IPS DF 6.9 (cell line): ENCODE measurements at regions not wholly inside any gene's neighbourhood (a gene's known extent, or its start where the extent isn't known, plus 50 kb on each side); places are given as distances from the start of the nearest gene placed in this dataset.

Source experiments
- DNase-seq: peaks from one replicate; pipeline ENCODE4 v3.0.0-alpha.2; 2013; ENCODE audit warnings: low read depth, low spot score
- H3K27ac ChIP-seq: one replicate; pipeline ENCODE4 v1.5.1; 2013; ENCODE audit warnings: low read length, control low read depth
- H3K27me3 ChIP-seq: 2 replicates; pipeline ENCODE4 v1.6.1; 2013; ENCODE audit warnings: mild to moderate bottlenecking, low read length; ENCODE audit not compliant: control insufficient read depth, insufficient read depth
- H3K36me3 ChIP-seq: 2 replicates; pipeline ENCODE4 v1.6.1; 2013; ENCODE audit warnings: low read length; ENCODE audit not compliant: control insufficient read depth, insufficient read depth
- H3K4me1 ChIP-seq: 2 replicates; pipeline ENCODE4 v1.6.1; 2013; ENCODE audit warnings: low read length; ENCODE audit not compliant: control insufficient read depth, insufficient read depth
- H3K4me3 ChIP-seq: 2 replicates; pipeline ENCODE4 v1.5.1; 2013; ENCODE audit warnings: mild to moderate bottlenecking, low read length
- H3K9me3 ChIP-seq: 2 replicates; pipeline ENCODE4 v1.6.1; 2013; ENCODE audit warnings: low read length, inconsistent platforms; ENCODE audit not compliant: control insufficient read depth, insufficient read depth
- WGBS: extraction: QIAGEN DNeasy Blood & Tissue Kit; methylation state at CpG from one replicate; pipeline ENCODE4 v1.1.7; 2013; ENCODE audit warnings: mixed read lengths, missing lambda C conversion rate; ENCODE audit not compliant: insufficient read length, insufficient coverage; 5-methylcytosine and 5-hydroxymethylcytosine counted together

GRCh38 chr11:115590254-115590653 lies 86.0 kb upstream of the CADM1 start:
- no peaks in the 10 kb centered on the region for H3K27me3 ChIP-seq
- no peaks in the 10 kb centered on the region for H3K4me1 ChIP-seq
- DNase-seq = no peak
- H3K36me3 ChIP-seq = no peaks in the 10 kb centered on the region
- WGBS = no CpG with 5 or more reads among the region's 7 CpGs
- H3K4me3 ChIP-seq = no peak overlapping the region
- no peak overlapping the region for H3K27ac ChIP-seq
- no peaks in the 10 kb centered on the region for H3K9me3 ChIP-seq

- no peaks in the 10 kb centered on the region for H3K27me3 ChIP-seq
- H3K9me3 ChIP-seq = no peaks in the 10 kb centered on the region
- H3K27ac ChIP-seq = no peak overlapping the region
- no peaks in the 10 kb centered on the region for H3K4me1 ChIP-seq
- DNase-seq = no peak
- no peaks in the 10 kb centered on the region for H3K36me3 ChIP-seq
- H3K4me3 ChIP-seq = no peak overlapping the region
- no CpG with 5 or more reads among the region's 3 CpGs for WGBS
These were observed 83.6 kb upstream of the CADM1 start for GRCh38 chr11:115587718-115588342.

GRCh38 chr11:115585361-115586024 lies 81.3 kb upstream of the CADM1 start:
- H3K4me1 ChIP-seq = no peaks in the 10 kb centered on the region
- WGBS = 100% methylated on average over 2 of the region's 11 CpGs
- no peaks in the 10 kb centered on the region for H3K36me3 ChIP-seq
- DNase-seq = no peak
- no peak overlapping the region for H3K4me3 ChIP-seq
- no peaks in the 10 kb centered on the region for H3K9me3 ChIP-seq
- no peak overlapping the region for H3K27ac ChIP-seq
- H3K27me3 ChIP-seq = no peaks in the 10 kb centered on the region

- Histone ChIP-seq H3K4me3 (no peak overlapping the region), H3K9me3 (no peaks in the 10 kb centered on the region), H3K4me1 (no peaks in the 10 kb centered on the region), H3K27me3 (no peaks in the 10 kb centered on the region), H3K27ac (no peak overlapping the region), H3K36me3 (no peaks in the 10 kb centered on the region)
- DNase-seq = peak; percentile 27
- WGBS = no CpG with 5 or more reads among the region's 20 CpGs
These were observed 77.8 kb upstream of the CADM1 start for GRCh38 chr11:115581871-115582639.

DNA sequence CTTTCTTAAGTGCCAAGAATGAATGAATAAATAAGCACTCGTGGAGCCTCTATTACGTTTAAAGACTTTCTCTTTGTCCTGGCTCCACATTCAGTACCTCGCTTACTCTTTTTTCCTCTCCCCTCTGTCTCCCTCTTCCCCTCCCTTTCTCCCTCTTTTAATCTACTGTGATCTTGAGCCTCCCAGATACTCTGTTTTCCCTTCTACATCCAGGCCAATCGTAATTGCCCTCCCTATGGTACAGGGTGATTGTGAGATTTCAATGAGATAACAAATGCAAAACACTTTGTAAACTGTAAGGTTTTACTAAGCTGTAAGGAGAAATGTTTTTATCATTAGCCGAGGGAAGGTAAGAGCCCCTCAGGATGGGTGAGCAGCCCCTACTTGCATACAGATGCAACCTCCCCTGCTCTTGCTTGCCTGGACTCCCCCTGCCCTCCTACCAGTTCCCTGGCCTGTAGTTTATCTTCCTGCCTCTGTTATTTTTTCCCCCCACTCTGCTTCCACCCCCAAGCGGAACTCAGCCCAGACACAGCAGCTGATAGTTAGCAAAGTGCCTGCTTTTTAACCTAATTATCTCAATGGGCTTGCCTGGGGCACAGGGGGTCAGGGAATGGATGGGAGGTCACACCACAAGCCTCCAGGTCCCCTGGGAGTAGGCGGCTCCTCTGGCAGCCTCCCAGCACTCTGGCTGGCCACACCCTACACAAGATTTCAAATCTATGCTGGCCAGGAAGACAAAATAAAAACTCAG lies 76.9 kb upstream of the CADM1 start:
- no peak overlapping the region for H3K4me3 ChIP-seq
- no CpG with 5 or more reads among the region's 7 CpGs for WGBS
- H3K4me1 ChIP-seq = 0 out of 2 replicates have a peak, but pooled peaks cover 1% of the 10 kb centered on the region
- no peak overlapping the region for H3K27ac ChIP-seq
- H3K36me3 ChIP-seq = no peaks in the 10 kb centered on the region
- DNase-seq = no peak
- no peaks in the 10 kb centered on the region for H3K9me3 ChIP-seq
- no peaks in the 10 kb centered on the region for H3K27me3 ChIP-seq

- H3K27ac ChIP-seq = no peak overlapping the region
- H3K4me1 ChIP-seq = 0 out of 2 replicates have a peak, but pooled peaks cover 1% of the 10 kb centered on the region
- WGBS = no CpG with 5 or more reads among the region's 4 CpGs
- H3K9me3 ChIP-seq = no peaks in the 10 kb centered on the region
- no peaks in the 10 kb centered on the region for H3K27me3 ChIP-seq
- DNase-seq = no peak
- H3K4me3 ChIP-seq = no peak overlapping the region
- no peaks in the 10 kb centered on the region for H3K36me3 ChIP-seq
These were observed 76.2 kb upstream of the CADM1 start for GRCh38 chr11:115580416-115580815.

GRCh38 chr11:115579181-115579825 lies 75.1 kb upstream of the CADM1 start:
- no peak for DNase-seq
- WGBS = no CpG with 5 or more reads among the region's 5 CpGs
- H3K4me3 ChIP-seq = no peak overlapping the region
- no peaks in the 10 kb centered on the region for H3K27me3 ChIP-seq
- no peaks in the 10 kb centered on the region for H3K36me3 ChIP-seq
- H3K9me3 ChIP-seq = no peaks in the 10 kb centered on the region
- 0 out of 2 replicates have a peak, but pooled peaks cover 1% of the 10 kb centered on the region for H3K4me1 ChIP-seq
- no peak overlapping the region for H3K27ac ChIP-seq

- H3K9me3 ChIP-seq = no peaks in the 10 kb centered on the region
- DNase-seq = no peak
- H3K4me1 ChIP-seq = 0 out of 2 replicates have a peak, but pooled peaks cover 1% of the 10 kb centered on the region
- no peaks in the 10 kb centered on the region for H3K36me3 ChIP-seq
- no peak overlapping the region for H3K4me3 ChIP-seq
- H3K27ac ChIP-seq = no peak overlapping the region
- no peaks in the 10 kb centered on the region for H3K27me3 ChIP-seq
These were observed 74.1 kb upstream of the CADM1 start for GRCh38 chr11:115578275-115578674.

- H3K4me1 ChIP-seq = 0 out of 2 replicates have a peak, but pooled peaks cover 1% of the 10 kb centered on the region
- WGBS = no CpG with 5 or more reads among the region's 3 CpGs
These were observed 73.5 kb upstream of the CADM1 start for GRCh38 chr11:115577701-115578100.

More at GRCh38 chr11:115577701-115578100, 73.5 kb upstream of the CADM1 start:
- Histone ChIP-seq H3K27me3 (no peaks in the 10 kb centered on the region), H3K27ac (no peak overlapping the region), H3K4me3 (no peak overlapping the region), H3K36me3 (no peaks in the 10 kb centered on the region), H3K9me3 (no peaks in the 10 kb centered on the region)
- DNase-seq = no peak
